GM21528 (cell line): ENCODE measurements at regions not wholly inside any gene's neighbourhood (a gene's known extent, or its start where the extent isn't known, plus 50 kb on each side); places are given as distances from the start of the nearest gene placed in this dataset.

Source experiments
- ATAC-seq: cut with Tn5 transposase; IDR thresholded peaks from one replicate; pipeline ENCODE4 v1.9.1; 2021; ENCODE audit warnings: mild to moderate bottlenecking, moderate library complexity; ENCODE audit not compliant: unreplicated experiment, low FRiP score

- no peak for ATAC-seq
These were observed 115.7 kb downstream of the GYPC start for GRCh38 chr2:126771501-126772195.

GRCh38 chr2:126774290-126774689 is 118.3 kb downstream of the GYPC start:
- no peak for ATAC-seq

- ATAC-seq = no peak
These were observed 118.8 kb downstream of the GYPC start for GRCh38 chr2:126774761-126775160.

- no peak for ATAC-seq
These were observed 119.5 kb downstream of the GYPC start for GRCh38 chr2:126775300-126775985.

GRCh38 chr2:126776255-126776654 is 120.3 kb downstream of the GYPC start:
- peak; percentile 3 for ATAC-seq

GRCh38 chr2:126776692-126777619 is 121.0 kb downstream of the GYPC start:
- peak; percentile 92 for ATAC-seq

- ATAC-seq = peak; percentile 12
These were observed 121.1 kb upstream of the TEX51 start for GRCh38 chr2:126777620-126777978.

- no peak for ATAC-seq
These were observed 119.9 kb upstream of the TEX51 start for GRCh38 chr2:126778561-126779501.

- no peak for ATAC-seq
These were observed 117.5 kb upstream of the TEX51 start for GRCh38 chr2:126781206-126781605.

- no peak for ATAC-seq
These were observed 116.9 kb upstream of the TEX51 start for GRCh38 chr2:126781806-126782205.

GRCh38 chr2:126782648-126783047 is 116.0 kb upstream of the TEX51 start:
- ATAC-seq = no peak

GRCh38 chr2:126783341-126783740 is 115.3 kb upstream of the TEX51 start:
- ATAC-seq = no peak

GRCh38 chr2:126784045-126784444 is 114.6 kb upstream of the TEX51 start:
- ATAC-seq = no peak

- no peak for ATAC-seq
These were observed 114.1 kb upstream of the TEX51 start for GRCh38 chr2:126784621-126785020.

- no peak for ATAC-seq
These were observed 113.5 kb upstream of the TEX51 start for GRCh38 chr2:126785236-126785635.

- ATAC-seq = no peak
These were observed 112.8 kb upstream of the TEX51 start for GRCh38 chr2:126785862-126786261.

GRCh38 chr2:126786765-126787164 is 111.9 kb upstream of the TEX51 start:
- no peak for ATAC-seq

GRCh38 chr2:126787289-126787688 is 111.4 kb upstream of the TEX51 start:
- no peak for ATAC-seq

GRCh38 chr2:126788113-126788512 is 110.6 kb upstream of the TEX51 start:
- ATAC-seq = no peak

- ATAC-seq = no peak
These were observed 110.0 kb upstream of the TEX51 start for GRCh38 chr2:126788652-126789051.
